H9 (cell line): ENCODE measurements at regions not wholly inside any gene's neighbourhood (a gene's known extent, or its start where the extent isn't known, plus 50 kb on each side); places are given as distances from the start of the nearest gene placed in this dataset.
A peak's percentile ranks its signal among the peaks of the same experiment; 100 is the strongest.

Experiments
- DNase-seq: peaks from one replicate; pipeline ENCODE4 v3.0.0-alpha.2; 2017
- H2AFZ ChIP-seq: one replicate; pipeline ENCODE4 v1.6.1; 2013; ENCODE audit warnings: mild to moderate bottlenecking, low read length, control low read depth, moderate library complexity
- H2AK5ac ChIP-seq: 2 replicates; pipeline ENCODE4 v1.6.1; 2013; ENCODE audit warnings: low read length, control low read depth, mixed read lengths; ENCODE audit not compliant: insufficient read length
- H2BK120ac ChIP-seq: one replicate; pipeline ENCODE4 v1.6.1; 2013; ENCODE audit warnings: low read depth, mild to moderate bottlenecking, low read length, control low read depth, inconsistent platforms; ENCODE audit not compliant: poor library complexity, severe bottlenecking
- H2BK12ac ChIP-seq: 2 replicates; pipeline ENCODE4 v1.6.1; 2013; ENCODE audit warnings: low read length, control low read depth, mixed read lengths, low read depth; ENCODE audit not compliant: insufficient read length
- H2BK15ac ChIP-seq: 2 replicates; pipeline ENCODE4 v1.6.1; 2013; ENCODE audit warnings: low read depth, low read length, control low read depth
- H2BK20ac ChIP-seq: one replicate; pipeline ENCODE4 v1.6.1; 2013; ENCODE audit warnings: low read depth, mild to moderate bottlenecking, low read length, control low read depth, inconsistent platforms; ENCODE audit not compliant: poor library complexity, severe bottlenecking
- H2BK5ac ChIP-seq: 2 replicates; pipeline ENCODE4 v1.6.1; 2013; ENCODE audit warnings: low read length, control low read depth, mixed read lengths; ENCODE audit not compliant: insufficient read length
- H3K14ac ChIP-seq: 2 replicates; pipeline ENCODE4 v1.6.1; 2013; ENCODE audit warnings: low read length, control low read depth; ENCODE audit not compliant: insufficient read depth
- H3K18ac ChIP-seq: 2 replicates; pipeline ENCODE4 v1.6.1; 2013; ENCODE audit warnings: low read depth, mild to moderate bottlenecking, mixed read lengths, low read length, control low read depth; ENCODE audit not compliant: insufficient read length
- H3K23ac ChIP-seq: 2 replicates; pipeline ENCODE4 v1.6.1; 2013; ENCODE audit warnings: low read length, control low read depth, mixed read lengths, low read depth; ENCODE audit not compliant: insufficient read length
- H3K23me2 ChIP-seq: 2 replicates; pipeline ENCODE4 v1.6.1; 2013; ENCODE audit warnings: low read depth, mild to moderate bottlenecking, mixed read lengths, low read length, control low read depth; ENCODE audit not compliant: insufficient read length, poor library complexity, severe bottlenecking
- H3K27ac ChIP-seq: 2 replicates; pipeline ENCODE4 v1.5.1; 2013; ENCODE audit warnings: low read length, control low read depth, mixed read lengths, low read depth; ENCODE audit not compliant: insufficient read length
- H3K27me3 ChIP-seq: 2 replicates; pipeline ENCODE4 v1.6.1; 2013; ENCODE audit warnings: low read length, control low read depth, inconsistent platforms; ENCODE audit not compliant: insufficient read depth
- H3K4ac ChIP-seq: 2 replicates; pipeline ENCODE4 v1.6.1; 2013; ENCODE audit warnings: low read depth, mild to moderate bottlenecking, control low read depth, inconsistent platforms, low read length, moderate library complexity
- H3K4me1 ChIP-seq: 2 replicates; pipeline ENCODE4 v1.6.1; 2013; ENCODE audit warnings: low read length, control low read depth, inconsistent platforms; ENCODE audit not compliant: insufficient read depth
- H3K4me2 ChIP-seq: 2 replicates; pipeline ENCODE4 v1.6.1; 2013; ENCODE audit warnings: low read length, control low read depth, mixed read lengths; ENCODE audit not compliant: insufficient read length, insufficient read depth
- H3K56ac ChIP-seq: 2 replicates; pipeline ENCODE4 v1.6.1; 2013; ENCODE audit warnings: low read depth, mild to moderate bottlenecking, mixed read lengths, low read length, control low read depth; ENCODE audit not compliant: insufficient read length
- H3K79me1 ChIP-seq: 2 replicates; pipeline ENCODE4 v1.6.1; 2013; ENCODE audit warnings: low read depth, mild to moderate bottlenecking, moderate library complexity, low read length, control low read depth, inconsistent platforms; ENCODE audit not compliant: insufficient read depth, poor library complexity, severe bottlenecking
- H3K79me2 ChIP-seq: 2 replicates; pipeline ENCODE4 v1.6.1; 2013; ENCODE audit warnings: low read length, control low read depth, inconsistent platforms; ENCODE audit not compliant: insufficient read depth
- H3K9ac ChIP-seq: 2 replicates; pipeline ENCODE4 v1.6.1; 2013; ENCODE audit warnings: low read length, control low read depth, mixed read lengths; ENCODE audit not compliant: insufficient read length; ENCODE audit errors: extremely low read depth
- H3K9me3 ChIP-seq: one replicate; pipeline ENCODE4 v1.6.1; 2013; ENCODE audit warnings: low read depth, low read length, inconsistent platforms; ENCODE audit not compliant: control insufficient read depth
- H3T11ph ChIP-seq: one replicate; pipeline ENCODE4 v1.6.1; 2013; ENCODE audit warnings: mild to moderate bottlenecking, low read length, control low read depth, inconsistent platforms
- H4K20me1 ChIP-seq: one replicate; pipeline ENCODE4 v1.6.1; 2013; ENCODE audit not compliant: control insufficient read depth, insufficient read length, insufficient read depth
- H4K5ac ChIP-seq: 2 replicates; pipeline ENCODE4 v1.6.1; 2013; ENCODE audit warnings: low read depth, mild to moderate bottlenecking, mixed read lengths, low read length, control low read depth; ENCODE audit not compliant: insufficient read length
- H4K8ac ChIP-seq: replicated peaks from 2 replicates; pipeline ENCODE4 v1.6.1; 2013; ENCODE audit warnings: low read length, control low read depth, mixed read lengths, low read depth; ENCODE audit not compliant: insufficient read length
- H4K91ac ChIP-seq: 2 replicates; pipeline ENCODE4 v1.6.1; 2013; ENCODE audit warnings: low read depth, mild to moderate bottlenecking, moderate library complexity, mixed read lengths, low read length, control low read depth; ENCODE audit not compliant: insufficient read length
- H3K27ac Mint-ChIP-seq, 3 experiments: 2 replicates in 2 of 3; 3 replicates in 1 of 3; pipeline ENCODE4 v1.8.0; 2020 to 2021; ENCODE audit warnings: mixed read lengths in 3 of 3, mild to moderate bottlenecking in 1 of 3, moderate library complexity in 1 of 3
- H3K27me3 Mint-ChIP-seq: 2 replicates; pipeline ENCODE4 v1.8.0; 2021; ENCODE audit warnings: low read depth, mild to moderate bottlenecking, moderate library complexity, mixed read lengths
- H3K36me3 Mint-ChIP-seq, 3 experiments: 2 replicates in 2 of 3; 3 replicates in 1 of 3; pipeline ENCODE4 v1.8.0; 2020 to 2021; ENCODE audit warnings: low read depth in 3 of 3, mixed read lengths in 3 of 3; ENCODE audit not compliant: insufficient read depth in 1 of 3
- H3K4me1 Mint-ChIP-seq, 2 experiments: 2 replicates each; pipeline ENCODE4 v1.8.0; 2020; ENCODE audit warnings: mixed read lengths in 2 of 2
- H3K4me3 Mint-ChIP-seq, 2 experiments: 2 replicates in 1 of 2; 3 replicates in 1 of 2; pipeline ENCODE4 v1.8.0; 2020 to 2021; ENCODE audit warnings: mild to moderate bottlenecking in 2 of 2, mixed read lengths in 2 of 2, moderate library complexity in 1 of 2
- H3K9me3 Mint-ChIP-seq, 2 experiments: 2 replicates in 1 of 2; 3 replicates in 1 of 2; pipeline ENCODE4 v1.8.0; 2020; ENCODE audit warnings: mild to moderate bottlenecking in 2 of 2, mixed read lengths in 2 of 2, moderate library complexity in 1 of 2
- WGBS: extraction: QIAGEN DNeasy Blood & Tissue Kit; methylation state at CpG from one replicate; pipeline ENCODE4 v1.1.7; 2013; ENCODE audit warnings: missing lambda C conversion rate, low lambda C conversion rate, mixed read lengths; ENCODE audit not compliant: insufficient read length; ENCODE audit errors: extremely low coverage; 5-methylcytosine and 5-hydroxymethylcytosine counted together
- TF ChIP-seq, protein P1 (sequence below): fragments of 200-600 bp; sonication (generic); conservative IDR thresholded peaks from 3 replicates; pipeline ENCODE4 v1.8.0; 2021; ENCODE audit warnings: antibody characterized with exemption, mild to moderate bottlenecking

GRCh38 chr6:168956141-168956838 lies 297.4 kb downstream of the THBS2 start:
- no peak overlapping the region for H2BK15ac ChIP-seq
- Mint-ChIP-seq H3K27ac (peak overlapping the region in 1 of 3 experiments; percentile 88; a peak in 1 of 7 replicates), H3K9me3 (no peaks in the 10 kb centered on the region), H3K4me1 (peaks cover 0 to 4% of the 10 kb centered on the region in 2 experiments; a peak in 2 of 4 replicates), H3K36me3 (no peaks in the 10 kb centered on the region; a peak in 1 of 7 replicates), H3K4me3 (no peak overlapping the region), H3K27me3 (no peaks in the 10 kb centered on the region)
- no peak overlapping the region for H2BK5ac ChIP-seq
- no peak for DNase-seq
- no peak overlapping the region for H3K56ac ChIP-seq
- no peak overlapping the region for H3K9ac ChIP-seq
- H3K4me1 ChIP-seq = no peaks in the 10 kb centered on the region
- no peak overlapping the region for H2BK12ac ChIP-seq
- no peaks in the 10 kb centered on the region for H4K20me1 ChIP-seq
- no peaks in the 10 kb centered on the region for H3K27me3 ChIP-seq
- no peaks in the 10 kb centered on the region for H3K23me2 ChIP-seq
- H3K79me1 ChIP-seq = no peaks in the 10 kb centered on the region
- no peak overlapping the region for H3K14ac ChIP-seq
- H3K18ac ChIP-seq = no peak overlapping the region
- no peaks in the 10 kb centered on the region for H3K79me2 ChIP-seq
- TF ChIP-seq, protein P1, sequence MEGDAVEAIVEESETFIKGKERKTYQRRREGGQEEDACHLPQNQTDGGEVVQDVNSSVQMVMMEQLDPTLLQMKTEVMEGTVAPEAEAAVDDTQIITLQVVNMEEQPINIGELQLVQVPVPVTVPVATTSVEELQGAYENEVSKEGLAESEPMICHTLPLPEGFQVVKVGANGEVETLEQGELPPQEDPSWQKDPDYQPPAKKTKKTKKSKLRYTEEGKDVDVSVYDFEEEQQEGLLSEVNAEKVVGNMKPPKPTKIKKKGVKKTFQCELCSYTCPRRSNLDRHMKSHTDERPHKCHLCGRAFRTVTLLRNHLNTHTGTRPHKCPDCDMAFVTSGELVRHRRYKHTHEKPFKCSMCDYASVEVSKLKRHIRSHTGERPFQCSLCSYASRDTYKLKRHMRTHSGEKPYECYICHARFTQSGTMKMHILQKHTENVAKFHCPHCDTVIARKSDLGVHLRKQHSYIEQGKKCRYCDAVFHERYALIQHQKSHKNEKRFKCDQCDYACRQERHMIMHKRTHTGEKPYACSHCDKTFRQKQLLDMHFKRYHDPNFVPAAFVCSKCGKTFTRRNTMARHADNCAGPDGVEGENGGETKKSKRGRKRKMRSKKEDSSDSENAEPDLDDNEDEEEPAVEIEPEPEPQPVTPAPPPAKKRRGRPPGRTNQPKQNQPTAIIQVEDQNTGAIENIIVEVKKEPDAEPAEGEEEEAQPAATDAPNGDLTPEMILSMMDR = no peak
- no peak overlapping the region for H3K27ac ChIP-seq
- no peak overlapping the region for H4K91ac ChIP-seq
- no peak overlapping the region for H2AK5ac ChIP-seq
- H2BK120ac ChIP-seq = no peak overlapping the region
- no CpG with 5 or more reads among the region's 7 CpGs for WGBS
- no peak overlapping the region for H3T11ph ChIP-seq
- no peak overlapping the region for H4K5ac ChIP-seq
- no peak overlapping the region for H4K8ac ChIP-seq
- H2BK20ac ChIP-seq = no peak overlapping the region
- no peak overlapping the region for H3K4me2 ChIP-seq
- no peak overlapping the region for H3K4ac ChIP-seq
- H3K23ac ChIP-seq = no peak overlapping the region
- no peaks in the 10 kb centered on the region for H3K9me3 ChIP-seq
- H2AFZ ChIP-seq = no peak overlapping the region
